CD4-positive, alpha-beta T cell treated with Interleukin-12 subunit alpha and Interleukin-12 subunit beta, for 1 hour (primary cell): ENCODE measurements at regions not wholly inside any gene's neighbourhood (a gene's known extent, or its start where the extent isn't known, plus 50 kb on each side); places are given as distances from the start of the nearest gene placed in this dataset.
"Not testable (repeated sequence)": the region's sequence is repeated elsewhere in the genome, so short reads cannot be mapped to it uniquely, and the experiment has no call there.

Experiments used
- DNase-seq: peaks from one replicate; pipeline ENCODE4 v3.0.0-alpha.2; 2020

- not testable (repeated sequence) for DNase-seq
Observed at GRCh38 chr16:18263046-18263445, 73.5 kb downstream of the NPIPA8 start.

DNA sequence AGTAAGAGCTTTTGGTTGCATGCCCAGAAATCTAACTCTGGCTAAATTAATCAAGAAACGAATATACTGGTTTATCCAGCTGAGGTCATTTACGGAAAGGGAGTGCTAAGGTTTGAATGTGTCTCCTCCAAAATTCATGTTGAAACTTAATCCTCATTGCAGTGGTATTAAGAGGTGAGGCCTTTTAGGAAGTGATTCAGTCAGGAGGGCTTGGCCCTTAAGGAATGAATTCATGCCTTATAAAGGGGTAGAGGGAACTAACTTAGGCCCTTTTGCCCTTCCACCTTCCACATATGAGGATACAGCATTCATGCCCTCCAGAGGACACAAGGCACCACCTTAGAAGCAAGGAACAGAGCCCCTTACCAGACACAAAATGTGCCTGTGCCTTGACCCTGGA lies 74.7 kb downstream of the NPIPA8 start:
- DNase-seq, result not testable (repeated sequence)

DNA sequence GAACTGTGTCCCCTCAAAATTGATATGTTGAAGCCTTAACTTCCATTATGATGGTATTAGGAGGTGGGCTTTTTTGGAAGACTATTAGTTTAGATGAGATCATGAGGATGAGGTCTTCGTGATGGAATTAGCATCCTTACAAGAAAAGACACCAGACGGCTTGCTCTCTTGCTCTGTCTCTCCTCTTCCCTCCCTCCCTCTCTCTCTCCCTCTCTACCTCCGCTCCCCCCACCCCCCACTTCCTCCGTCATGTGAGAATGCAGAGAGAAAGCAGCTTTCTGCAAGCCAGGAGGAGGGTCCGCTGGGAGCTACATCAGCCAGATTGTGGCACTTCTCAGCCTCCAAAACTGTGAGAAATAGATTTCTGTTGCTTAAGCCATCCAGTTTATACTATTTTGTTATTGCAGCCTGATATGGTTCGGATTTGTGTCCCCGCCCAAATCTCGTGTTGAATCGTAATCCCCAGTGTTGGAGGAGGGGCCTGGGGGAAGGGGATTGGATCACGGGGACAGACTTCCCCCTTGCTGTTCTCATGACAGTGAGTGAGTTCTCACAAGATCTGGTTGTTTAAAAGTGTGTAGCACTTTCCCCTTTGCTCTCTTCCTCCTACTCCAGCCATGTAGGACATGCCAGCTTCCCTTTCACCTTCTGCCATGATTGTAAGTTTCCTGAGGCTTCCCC lies 76.9 kb downstream of the NPIPA8 start:
- not testable (repeated sequence) for DNase-seq

DNA sequence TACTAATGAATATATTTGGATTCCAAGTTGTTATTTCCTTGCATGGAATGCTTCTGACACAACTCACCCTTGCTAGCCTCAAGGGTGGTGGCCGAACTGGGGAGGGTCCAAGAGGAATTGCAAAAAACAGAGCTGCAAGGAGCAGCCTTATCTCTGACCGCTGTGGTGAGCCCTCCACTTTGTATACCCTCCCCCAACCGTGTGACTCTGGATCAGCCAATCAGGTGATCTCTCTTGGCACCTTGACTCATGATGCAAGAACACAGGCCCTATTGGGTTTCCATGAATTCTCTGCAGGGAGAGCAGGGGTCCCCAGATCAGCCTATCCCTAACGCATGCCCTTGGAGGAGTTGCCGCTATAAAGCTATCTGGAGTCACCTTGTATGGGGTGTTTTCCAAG lies 83.6 kb downstream of the NPIPA8 start:
- DNase-seq, result not testable (repeated sequence)

GRCh38 chr16:18230505-18230904 lies 106.0 kb downstream of the NPIPA8 start:
- DNase-seq, result not testable (repeated sequence)

GRCh38 chr16:18222054-18223009 lies 114.2 kb downstream of the NPIPA8 start:
- DNase-seq, result not testable (repeated sequence)

GRCh38 chr16:18217741-18218140 lies 118.8 kb downstream of the NPIPA8 start:
- DNase-seq, result not testable (repeated sequence)

- DNase-seq, result not testable (repeated sequence)
Observed at GRCh38 chr16:18216814-18217213, 119.7 kb downstream of the NPIPA8 start.

DNA sequence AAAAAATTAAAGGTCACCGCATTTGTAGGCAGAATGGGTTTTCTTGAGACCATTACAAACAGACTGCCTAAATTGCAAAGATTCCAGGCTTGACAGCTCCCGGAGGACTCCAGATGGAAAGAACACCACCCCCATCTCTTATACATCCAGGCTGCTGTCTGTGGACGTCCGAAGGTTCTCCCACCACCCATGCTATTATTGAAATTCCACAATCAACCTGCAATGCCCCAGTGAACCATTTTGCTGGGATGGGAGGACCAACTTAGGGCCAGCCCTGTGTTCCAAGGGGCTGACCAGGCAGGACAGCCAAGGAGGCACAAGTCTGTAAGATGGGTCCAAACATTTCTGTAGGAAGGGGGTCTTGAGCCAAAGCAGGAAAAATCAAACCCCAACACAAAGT lies 122.7 kb downstream of the NPIPA8 start:
- DNase-seq, result not testable (repeated sequence)

GRCh38 chr16:18211505-18211904 lies 125.0 kb downstream of the NPIPA8 start:
- DNase-seq, result not testable (repeated sequence)

GRCh38 chr16:18204786-18205185 lies 131.8 kb downstream of the NPIPA8 start:
- not testable (repeated sequence) for DNase-seq

DNA sequence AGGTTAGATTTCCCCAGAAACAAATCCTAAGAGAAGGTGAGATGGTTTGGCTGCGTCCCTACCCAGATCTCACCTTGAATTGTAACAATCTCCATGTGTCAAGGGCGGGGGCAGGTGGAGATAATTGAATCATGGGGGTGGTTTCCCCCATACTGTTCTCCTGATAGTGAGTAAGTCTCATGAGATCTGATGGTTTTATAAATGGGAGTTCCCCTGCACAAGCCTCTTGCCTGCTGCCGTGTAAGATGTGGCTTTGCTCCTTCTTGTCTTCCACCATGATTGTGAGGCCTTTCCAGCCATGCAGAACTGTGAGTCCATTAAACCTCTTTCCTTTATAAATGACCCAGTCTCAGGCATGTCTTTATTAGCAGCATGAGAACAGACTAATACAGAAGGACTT lies 132.2 kb downstream of the NPIPA8 start:
- DNase-seq, result not testable (repeated sequence)

DNA sequence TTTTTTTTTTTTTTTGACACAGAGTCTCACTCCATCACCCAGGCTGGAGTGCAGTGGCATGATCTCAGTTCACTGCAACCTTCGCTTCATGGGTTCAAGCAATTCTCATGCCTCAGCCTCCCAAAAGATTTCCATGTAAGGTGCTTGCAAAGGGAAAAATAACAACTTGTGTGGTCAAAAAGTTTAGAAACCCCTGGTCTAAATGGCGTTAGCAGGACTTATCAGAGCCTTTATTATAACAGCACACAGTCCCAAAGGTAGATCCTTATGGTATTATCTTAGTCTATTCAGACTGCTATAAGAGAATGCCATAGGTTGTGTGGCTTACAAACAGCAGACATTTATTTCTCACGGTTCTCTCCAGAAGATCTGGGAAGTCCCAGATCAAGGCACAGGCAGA lies 135.0 kb downstream of the NPIPA8 start:
- DNase-seq, result not testable (repeated sequence)

DNA sequence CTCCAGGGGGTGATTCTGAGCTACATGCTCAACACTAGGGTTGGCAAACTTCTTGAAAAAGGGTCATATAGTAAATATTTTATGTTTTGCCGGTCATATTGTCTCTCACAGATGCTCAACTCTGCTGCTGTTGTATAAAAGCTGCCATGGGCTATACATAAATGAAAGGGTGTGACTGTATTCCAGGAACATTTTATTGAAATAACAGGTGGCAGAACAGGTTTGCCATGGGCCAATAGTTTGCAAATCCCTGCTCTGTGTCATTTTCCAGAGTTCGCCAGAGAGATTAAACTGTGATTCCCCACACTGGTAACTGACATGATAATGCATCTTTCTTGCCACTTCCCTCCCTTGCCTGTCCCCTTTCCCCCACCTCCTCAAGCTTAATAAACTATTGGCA lies 144.1 kb downstream of the NPIPA8 start:
- not testable (repeated sequence) for DNase-seq

GRCh38 chr16:18190179-18190578 lies 146.4 kb downstream of the NPIPA8 start:
- not testable (repeated sequence) for DNase-seq

DNA sequence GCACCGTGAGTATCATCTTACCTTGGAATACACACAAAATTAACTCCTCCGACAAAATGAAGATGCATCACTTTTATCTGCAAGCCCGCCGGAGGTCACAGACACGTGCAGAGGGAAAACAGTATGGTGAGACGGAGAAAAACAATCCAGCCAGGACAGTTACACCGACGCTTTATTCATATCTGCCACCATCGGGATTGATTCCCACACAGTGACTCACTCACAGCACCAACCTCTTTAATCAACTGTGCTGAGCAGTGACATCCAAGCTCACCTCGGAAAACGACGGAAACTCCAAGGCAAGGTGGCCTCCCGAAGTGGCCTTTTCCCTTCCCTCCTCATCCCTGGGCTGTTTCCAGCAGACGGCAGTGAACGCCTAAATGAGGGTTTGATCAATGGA lies 151.8 kb downstream of the NPIPA8 start:
- DNase-seq, result not testable (repeated sequence)

GRCh38 chr16:18181028-18181427 lies 155.5 kb downstream of the NPIPA8 start:
- not testable (repeated sequence) for DNase-seq

DNA sequence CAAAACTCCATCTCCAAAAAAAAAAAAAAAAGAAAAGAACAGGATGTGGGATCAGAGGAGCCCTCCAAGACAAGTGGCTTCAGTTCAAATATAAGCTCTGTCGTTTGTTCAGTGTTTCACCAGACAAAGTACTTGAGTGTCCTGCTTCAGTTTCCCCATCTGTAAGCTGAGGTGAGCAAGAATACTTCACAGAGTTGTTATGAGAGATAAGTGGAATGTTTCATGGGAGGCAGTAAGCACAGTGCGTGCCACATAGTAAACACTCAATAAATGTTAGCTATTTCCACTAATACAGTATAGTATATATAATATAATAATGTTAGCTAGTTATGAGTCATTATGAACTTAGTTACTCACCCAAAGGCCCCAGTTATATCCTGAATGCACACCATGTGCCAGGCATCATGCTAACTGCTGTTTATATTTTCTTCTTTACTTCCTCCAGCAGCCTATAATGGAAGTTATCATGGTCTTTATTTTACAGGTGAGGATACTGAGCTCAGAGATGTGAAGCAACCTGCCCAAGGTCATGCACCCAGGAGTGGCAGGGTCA lies 162.5 kb downstream of the NPIPA8 start:
- DNase-seq, result not testable (repeated sequence)

DNA sequence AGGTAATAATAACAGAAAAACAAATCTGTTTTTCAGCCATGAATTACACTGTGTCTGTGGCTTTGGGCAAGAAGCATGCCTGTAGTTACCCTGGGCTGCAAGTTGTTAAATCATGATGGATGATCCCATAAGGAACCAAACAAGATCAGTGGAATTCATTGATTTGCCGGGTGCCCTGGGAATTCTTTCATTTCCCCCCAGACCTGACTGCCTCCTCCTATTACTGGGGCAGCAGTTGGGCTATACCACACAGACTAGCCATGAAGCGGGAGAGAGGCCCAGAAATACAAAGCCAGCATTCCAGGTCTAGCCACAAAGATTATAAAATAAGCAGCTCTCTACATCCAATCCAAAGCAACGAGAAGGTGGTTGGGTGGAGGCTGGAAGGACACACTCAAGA lies 174.2 kb downstream of the NPIPA8 start:
- DNase-seq, result not testable (repeated sequence)

GRCh38 chr16:18161224-18161623 lies 175.3 kb downstream of the NPIPA8 start:
- not testable (repeated sequence) for DNase-seq

GRCh38 chr16:18159185-18159584 lies 177.4 kb downstream of the NPIPA8 start:
- DNase-seq, result not testable (repeated sequence)

- not testable (repeated sequence) for DNase-seq
Observed at GRCh38 chr16:18157854-18158253, 178.7 kb downstream of the NPIPA8 start.

GRCh38 chr16:18152832-18153231 lies 183.7 kb downstream of the NPIPA8 start:
- not testable (repeated sequence) for DNase-seq
